Lower leg skin (tissue), 4 donors: ENCODE measurements at regions not wholly inside any gene's neighbourhood (a gene's known extent, or its start where the extent isn't known, plus 50 kb on each side); places are given as distances from the start of the nearest gene placed in this dataset.

Experiments used
- DNase-seq, 2 donors: peaks; one replicate each; pipeline ENCODE4 v3.0.0-alpha.2; 2019; ENCODE audit warnings: low spot score in 2 of 2
- H3K4me3 ChIP-seq: fragments of 200-600 bp; sonication (generic); 2 replicates; pipeline ENCODE4 v1.5.1; 2017; ENCODE audit warnings: mild to moderate bottlenecking, low read depth; ENCODE audit not compliant: poor library complexity, severe bottlenecking
- CTCF ChIP-seq, 3 donors: fragments of 450-650 bp; IDR thresholded peaks; one replicate each; pipeline ENCODE4 v1.5.1; 2016; ENCODE audit warnings: antibody characterized with exemption in 3 of 3, mild to moderate bottlenecking in 3 of 3, moderate library complexity in 2 of 3
- POLR2A ChIP-seq, 2 donors: fragments of 450-650 bp; IDR thresholded peaks; one replicate each; pipeline ENCODE4 v1.6.1; 2016 to 2017; ENCODE audit warnings: antibody characterized with exemption in 2 of 2, mild to moderate bottlenecking in 1 of 2, moderate library complexity in 1 of 2
- WGBS, 2 donors: methylation state at CpG; one replicate each; pipeline ENCODE4 v1.1.5; 2018; 5-methylcytosine and 5-hydroxymethylcytosine counted together
- intact Hi-C: fragments of 100-400 bp; cut with DNase I; formaldehyde crosslinking; loops from one replicate; pipeline ENCODE4 v1.15.0; 2023; ENCODE audit warnings: low total_unique reads

GRCh38 chr9:89821081-89821480 lies 216.3 kb downstream of the GADD45G start:
- no peak for TF ChIP-seq CTCF (IDR thresholded peaks at IDR 0.05)
- TF ChIP-seq POLR2A (IDR thresholded peaks at IDR 0.05), result no peak
- WGBS, 2 donors, result 79 to 82% methylated on average over 7 of the region's 7 CpGs
- H3K4me3 ChIP-seq, result no peak overlapping the region
- DNase-seq, result peak in 1 of 2 donors; percentile 17
- intact Hi-C loops, result no loop called here

- peak; percentile 40 to 46 for DNase-seq
- no peak overlapping the region for H3K4me3 ChIP-seq
- TF ChIP-seq CTCF (IDR thresholded peaks at IDR 0.05) (no peak), POLR2A (IDR thresholded peaks at IDR 0.05) (no peak)
- intact Hi-C loops, result no loop called here
- 57 to 84% methylated on average over 2 of the region's 2 CpGs for WGBS, 2 donors
Observed at GRCh38 chr9:89822996-89823395, 218.2 kb downstream of the GADD45G start.

GRCh38 chr9:89825669-89826068 lies 220.9 kb downstream of the GADD45G start:
- no peak overlapping the region for H3K4me3 ChIP-seq
- intact Hi-C loops, result no loop called here
- WGBS, 2 donors, result 81 to 91% methylated on average over 4 of the region's 4 CpGs
- no peak for TF ChIP-seq POLR2A (IDR thresholded peaks at IDR 0.05)
- no peak for TF ChIP-seq CTCF (IDR thresholded peaks at IDR 0.05)
- peak in 1 of 2 donors; percentile 60 for DNase-seq

- WGBS, 2 donors, result 62 to 80% methylated on average over 8 of the region's 8 CpGs
- H3K4me3 ChIP-seq, result no peak overlapping the region
- intact Hi-C loops, result no loop called here
- peak in 1 of 2 donors; percentile 72 for DNase-seq
- TF ChIP-seq POLR2A (IDR thresholded peaks at IDR 0.05) (no peak), CTCF (IDR thresholded peaks at IDR 0.05) (no peak)
Observed at GRCh38 chr9:89826186-89826585, 221.4 kb downstream of the GADD45G start.

GRCh38 chr9:89829346-89829745 lies 224.5 kb downstream of the GADD45G start:
- intact Hi-C loops, result no loop called here
- H3K4me3 ChIP-seq, result no peak overlapping the region
- no peak for TF ChIP-seq CTCF (IDR thresholded peaks at IDR 0.05)
- no peak for TF ChIP-seq POLR2A (IDR thresholded peaks at IDR 0.05)
- DNase-seq, result no peak
- WGBS, 2 donors, result 76 to 82% methylated on average over 4 of the region's 4 CpGs

- H3K4me3 ChIP-seq, result no peak overlapping the region
- 61 to 65% methylated on average over 5 of the region's 5 CpGs for WGBS, 2 donors
- TF ChIP-seq CTCF (IDR thresholded peaks at IDR 0.05) (no peak), POLR2A (IDR thresholded peaks at IDR 0.05) (no peak)
- intact Hi-C loops, result no loop called here
- peak in 1 of 2 donors; percentile 45 for DNase-seq
Observed at GRCh38 chr9:89835666-89836065, 230.9 kb downstream of the GADD45G start.
